Lung (tissue), 11 donors: ENCODE measurements at regions not wholly inside any gene's neighbourhood (a gene's known extent, or its start where the extent isn't known, plus 50 kb on each side); places are given as distances from the start of the nearest gene placed in this dataset.

Source experiments
- ATAC-seq: fragments of 200-7000 bp; cut with Tn5 transposase; one replicate; pipeline ENCODE4 v1.9.1; 2020; ENCODE audit warnings: moderate number of reproducible peaks; ENCODE audit not compliant: insufficient read depth, low FRiP score
- DNase-seq, 3 donors: peaks; one replicate each; pipeline ENCODE4 v3.0.0-alpha.2; 2013 to 2017
- H3K27ac ChIP-seq, 2 donors: one replicate each; pipeline ENCODE4 v1.5.1; 2013; ENCODE audit warnings: mild to moderate bottlenecking in 2 of 2, moderate library complexity in 2 of 2, control low read depth in 1 of 2, inconsistent platforms in 1 of 2, low read depth in 1 of 2, low read length in 1 of 2
- H3K27me3 ChIP-seq, 3 donors: one replicate each; pipeline ENCODE4 v1.5.1; 2013; ENCODE audit warnings: low read length in 2 of 3; ENCODE audit not compliant: control insufficient read depth in 3 of 3, insufficient read depth in 3 of 3
- H3K36me3 ChIP-seq, 4 donors: one replicate each; pipeline ENCODE4 v1.5.1; 2013; ENCODE audit warnings: low read length in 4 of 4, mild to moderate bottlenecking in 1 of 4, moderate library complexity in 1 of 4; ENCODE audit not compliant: control insufficient read depth in 4 of 4, insufficient read depth in 4 of 4
- H3K4me1 ChIP-seq, 5 donors: one replicate each; pipeline ENCODE4 v1.5.1; 2013; ENCODE audit warnings: low read length in 5 of 5, mild to moderate bottlenecking in 2 of 5, moderate library complexity in 1 of 5; ENCODE audit not compliant: control insufficient read depth in 5 of 5, insufficient read depth in 5 of 5
- H3K4me3 ChIP-seq: one replicate; pipeline ENCODE4 v1.5.1; 2013; ENCODE audit warnings: mild to moderate bottlenecking, control low read depth, moderate library complexity
- H3K9ac ChIP-seq, 2 donors: one replicate each; pipeline ENCODE4 v1.5.1; 2013; ENCODE audit warnings: low read length in 2 of 2, control low read depth in 1 of 2; ENCODE audit not compliant: insufficient read depth in 1 of 2
- H3K9me3 ChIP-seq, 4 donors: one replicate each; pipeline ENCODE4 v1.5.1; 2013; ENCODE audit warnings: low read length in 3 of 4, mild to moderate bottlenecking in 1 of 4, moderate library complexity in 1 of 4; ENCODE audit not compliant: control insufficient read depth in 4 of 4, insufficient read depth in 3 of 4
- WGBS, 2 donors: extraction: QIAGEN DNeasy Blood & Tissue Kit; methylation state at CpG; one replicate each; pipeline ENCODE4 v1.1.7; 2013; 5-methylcytosine and 5-hydroxymethylcytosine counted together
- TF ChIP-seq, protein P1 (sequence below): IDR thresholded peaks from 2 replicates; pipeline ENCODE4 v1.5.1; 2012; ENCODE audit warnings: mild to moderate bottlenecking; ENCODE audit errors: control extremely low read depth, extremely low read depth
- donor health status: control.
- donor health status: control.
- donor health status: Bipolar disorder and iron deficiency.
- donor health status: healthy.
- donor health status: DM: yes; HTN: yes; CAD: no.

DNA sequence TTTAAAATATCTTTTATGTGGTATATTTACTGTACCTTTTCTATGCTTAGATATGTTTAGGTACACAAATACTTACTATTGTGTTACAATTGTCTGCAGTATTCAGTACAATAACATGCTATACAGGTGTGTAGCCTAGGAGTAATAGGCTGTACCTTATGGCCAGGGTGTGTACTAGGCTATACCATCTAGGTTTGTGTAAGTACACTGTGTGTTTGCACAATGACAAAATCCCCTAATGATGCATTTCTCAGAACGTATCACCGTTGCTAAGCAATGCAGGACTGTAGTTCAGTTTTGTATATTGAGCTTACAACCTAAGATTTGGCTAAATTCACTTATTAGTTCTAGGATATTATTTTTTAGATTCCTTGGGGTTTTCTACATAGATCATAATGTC is 332.3 kb upstream of the HS6ST1 start:
- DNase-seq = no peak
- no peak overlapping the region for H3K27ac ChIP-seq
- H3K9ac ChIP-seq = no peak overlapping the region
- no peaks in the 10 kb centered on the region for H3K36me3 ChIP-seq
- ATAC-seq = no peak
- no peak overlapping the region for H3K4me3 ChIP-seq
- H3K27me3 ChIP-seq = no peaks in the 10 kb centered on the region
- TF ChIP-seq, protein P1, sequence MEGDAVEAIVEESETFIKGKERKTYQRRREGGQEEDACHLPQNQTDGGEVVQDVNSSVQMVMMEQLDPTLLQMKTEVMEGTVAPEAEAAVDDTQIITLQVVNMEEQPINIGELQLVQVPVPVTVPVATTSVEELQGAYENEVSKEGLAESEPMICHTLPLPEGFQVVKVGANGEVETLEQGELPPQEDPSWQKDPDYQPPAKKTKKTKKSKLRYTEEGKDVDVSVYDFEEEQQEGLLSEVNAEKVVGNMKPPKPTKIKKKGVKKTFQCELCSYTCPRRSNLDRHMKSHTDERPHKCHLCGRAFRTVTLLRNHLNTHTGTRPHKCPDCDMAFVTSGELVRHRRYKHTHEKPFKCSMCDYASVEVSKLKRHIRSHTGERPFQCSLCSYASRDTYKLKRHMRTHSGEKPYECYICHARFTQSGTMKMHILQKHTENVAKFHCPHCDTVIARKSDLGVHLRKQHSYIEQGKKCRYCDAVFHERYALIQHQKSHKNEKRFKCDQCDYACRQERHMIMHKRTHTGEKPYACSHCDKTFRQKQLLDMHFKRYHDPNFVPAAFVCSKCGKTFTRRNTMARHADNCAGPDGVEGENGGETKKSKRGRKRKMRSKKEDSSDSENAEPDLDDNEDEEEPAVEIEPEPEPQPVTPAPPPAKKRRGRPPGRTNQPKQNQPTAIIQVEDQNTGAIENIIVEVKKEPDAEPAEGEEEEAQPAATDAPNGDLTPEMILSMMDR = no peak
- H3K9me3 ChIP-seq = no peaks in the 10 kb centered on the region
- H3K4me1 ChIP-seq = no peaks in the 10 kb centered on the region
- 58 to 66% methylated on average over 2 of the region's 2 CpGs for WGBS, 2 donors

DNA sequence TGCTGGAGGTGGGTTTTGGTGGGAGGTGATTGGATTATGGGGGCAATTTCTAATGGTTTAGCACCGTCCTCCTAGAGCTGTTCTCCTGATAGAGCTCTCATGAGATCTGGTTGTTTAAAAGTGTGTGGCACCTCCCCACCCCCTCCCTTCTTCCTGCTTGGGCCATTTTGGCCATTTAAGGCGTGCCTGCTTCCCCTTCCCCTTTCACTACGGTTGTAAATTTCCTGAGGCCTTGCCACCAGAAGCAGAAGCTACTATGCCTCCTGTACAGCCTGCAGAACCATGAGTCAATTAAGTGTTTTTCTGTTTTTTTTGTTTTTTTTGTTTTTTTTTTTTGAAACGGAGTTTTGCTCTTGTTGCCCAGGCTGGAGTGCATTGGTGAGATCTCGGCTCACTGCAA is 335.7 kb upstream of the HS6ST1 start:
- Histone ChIP-seq H3K27me3 (no peaks in the 10 kb centered on the region), H3K27ac (no peak overlapping the region), H3K4me1 (no peaks in the 10 kb centered on the region), H3K36me3 (no peaks in the 10 kb centered on the region), H3K9ac (no peak overlapping the region), H3K9me3 (peaks cover 0 to 3% (median 0%) of the 10 kb centered on the region in 4 donors), H3K4me3 (no peak overlapping the region)
- 28 to 55% methylated on average over 5 of the region's 5 CpGs for WGBS, 2 donors
- no peak for DNase-seq
- ATAC-seq = peak; percentile 77
- TF ChIP-seq, protein P1 = no peak

- ATAC-seq (no peak), DNase-seq (no peak)
- peaks cover 0 to 7% (median 0%) of the 10 kb centered on the region in 4 donors for H3K9me3 ChIP-seq
- TF ChIP-seq, protein P1 = no peak
- H3K9ac ChIP-seq = no peak overlapping the region
- no peaks in the 10 kb centered on the region for H3K4me1 ChIP-seq
- H3K27ac ChIP-seq = no peak overlapping the region
- H3K36me3 ChIP-seq = no peaks in the 10 kb centered on the region
- H3K4me3 ChIP-seq = no peak overlapping the region
- no peaks in the 10 kb centered on the region for H3K27me3 ChIP-seq
- WGBS, 2 donors = 86 to 97% methylated on average over 6 of the region's 6 CpGs
Measured at GRCh38 chr2:128660836-128661235, 342.2 kb upstream of the HS6ST1 start.

- Histone ChIP-seq H3K27ac (no peak overlapping the region), H3K4me1 (no peaks in the 10 kb centered on the region), H3K9ac (no peak overlapping the region), H3K36me3 (no peaks in the 10 kb centered on the region), H3K9me3 (peaks cover 0 to 7% (median 0%) of the 10 kb centered on the region in 4 donors), H3K27me3 (no peaks in the 10 kb centered on the region), H3K4me3 (no peak overlapping the region)
- no peak for DNase-seq
- ATAC-seq = no peak
- 83 to 89% methylated on average over 5 of the region's 5 CpGs for WGBS, 2 donors
- TF ChIP-seq, protein P1 = no peak
Measured at GRCh38 chr2:128661311-128661710, 342.6 kb upstream of the HS6ST1 start.
